Right ventricle myocardium superior (tissue), 1 donor: ENCODE measurements at regions not wholly inside any gene's neighbourhood (a gene's known extent, or its start where the extent isn't known, plus 50 kb on each side); places are given as distances from the start of the nearest gene placed in this dataset.
"Not testable (repeated sequence)": the region's sequence is repeated elsewhere in the genome, so short reads cannot be mapped to it uniquely, and the experiment has no call there.

Experiments
- ATAC-seq: fragments of 200-7000 bp; cut with Tn5 transposase; one replicate; pipeline ENCODE4 v1.9.1; 2020; ENCODE audit warnings: mild to moderate bottlenecking; ENCODE audit not compliant: poor library complexity
- DNase-seq: peaks from one replicate; pipeline ENCODE4 v3.0.0-alpha.2; 2020
- intact Hi-C: fragments of 100-400 bp; cut with DNase I; formaldehyde crosslinking; loops from one replicate; pipeline ENCODE4 v1.11.2; 2022
- donor health status: DM: no; HTN: yes; CAD: no; lungs with severe emphysema.

GRCh38 chrX:40389555-40389954 is 191.2 kb upstream of the ATP6AP2 start:
- ATAC-seq (no peak), DNase-seq (no peak)
- intact Hi-C loops: no loop called here

- intact Hi-C loops: no loop called here
- DNase-seq (no peak), ATAC-seq (no peak)
These were observed 192.3 kb upstream of the ATP6AP2 start for GRCh38 chrX:40388441-40388840.

GRCh38 chrX:40387869-40388268 is 192.9 kb upstream of the ATP6AP2 start:
- DNase-seq, intact Hi-C loops: not testable (repeated sequence)
- peak; percentile 71 for ATAC-seq

- DNase-seq, intact Hi-C loops, ATAC-seq: not testable (repeated sequence)
These were observed 193.5 kb upstream of the ATP6AP2 start for GRCh38 chrX:40387311-40387710.

GRCh38 chrX:40385682-40386081 is 195.1 kb upstream of the ATP6AP2 start:
- DNase-seq: no peak
- ATAC-seq: no peak
- intact Hi-C loops: no loop called here

GRCh38 chrX:40385256-40385655 is 195.5 kb upstream of the ATP6AP2 start:
- no peak for ATAC-seq
- DNase-seq: no peak
- intact Hi-C loops: no loop called here

GRCh38 chrX:40383969-40384368 is 196.8 kb upstream of the ATP6AP2 start:
- DNase-seq (no peak), ATAC-seq (no peak)
- intact Hi-C loops: no loop called here

- ATAC-seq: no peak
- intact Hi-C loops: no loop called here
- DNase-seq: no peak
These were observed 197.4 kb upstream of the ATP6AP2 start for GRCh38 chrX:40383360-40383759.

GRCh38 chrX:40380655-40381488 is 199.9 kb upstream of the ATP6AP2 start:
- DNase-seq (peak; percentile 39), ATAC-seq (peak; percentile 75)
- intact Hi-C loops: no loop called here

- ATAC-seq (no peak), DNase-seq (no peak)
- intact Hi-C loops: no loop called here
These were observed 203.1 kb upstream of the ATP6AP2 start for GRCh38 chrX:40377684-40378083.

- ATAC-seq: no peak
- intact Hi-C loops: no loop called here
- DNase-seq: no peak
These were observed 206.3 kb upstream of the ATP6AP2 start for GRCh38 chrX:40374486-40374885.

- ATAC-seq (no peak), DNase-seq (no peak)
- intact Hi-C loops: no loop called here
These were observed 207.1 kb upstream of the ATP6AP2 start for GRCh38 chrX:40373641-40374040.

GRCh38 chrX:40373025-40373424 is 207.7 kb upstream of the ATP6AP2 start:
- ATAC-seq (no peak), DNase-seq (no peak)
- intact Hi-C loops: no loop called here

- intact Hi-C loops: no loop called here
- ATAC-seq: no peak
These were observed 209.4 kb upstream of the ATP6AP2 start for GRCh38 chrX:40371376-40371775.

GRCh38 chrX:40368611-40369061 is 212.1 kb upstream of the ATP6AP2 start:
- ATAC-seq (no peak), DNase-seq (no peak)
- intact Hi-C loops: no loop called here

More at GRCh38 chrX:40371376-40371775, 209.4 kb upstream of the ATP6AP2 start:
- no peak for DNase-seq

GRCh38 chrX:40366661-40367060 is 214.1 kb upstream of the ATP6AP2 start:
- ATAC-seq (no peak), DNase-seq (no peak)
- intact Hi-C loops: no loop called here

- ATAC-seq, intact Hi-C loops, DNase-seq: not testable (repeated sequence)
These were observed 218.5 kb upstream of the ATP6AP2 start for GRCh38 chrX:40362291-40362690.

- intact Hi-C loops: no loop called here
- no peak for DNase-seq
- ATAC-seq: no peak
These were observed 220.2 kb upstream of the ATP6AP2 start for GRCh38 chrX:40360557-40360956.

GRCh38 chrX:40359593-40359992 is 221.2 kb upstream of the ATP6AP2 start:
- no peak for DNase-seq
- intact Hi-C loops: no loop called here
- ATAC-seq: no peak

GRCh38 chrX:40358994-40359393 is 221.8 kb upstream of the ATP6AP2 start:
- ATAC-seq (no peak), DNase-seq (no peak)
- intact Hi-C loops: no loop called here

- ATAC-seq (no peak), DNase-seq (no peak)
- intact Hi-C loops: no loop called here
These were observed 231.5 kb upstream of the ATP6AP2 start for GRCh38 chrX:40349251-40349650.
